Astrocyte of the spinal cord (primary cell): ENCODE measurements at regions not wholly inside any gene's neighbourhood (a gene's known extent, or its start where the extent isn't known, plus 50 kb on each side); places are given as distances from the start of the nearest gene placed in this dataset.

ENCODE experiments used
- DNase-seq: peaks from one replicate; pipeline ENCODE4 v3.0.0; 2011; ENCODE audit warnings: low read depth, low spot score
- H3K4me3 ChIP-seq: 2 replicates; pipeline ENCODE4 v1.5.1; 2011; ENCODE audit warnings: low read depth, mild to moderate bottlenecking, low read length, moderate library complexity
- in situ Hi-C: cut with HindIII; loops from 2 replicates; pipeline ENCODE4 v1.10.0; 2017; ENCODE audit warnings: low sequenced_read_pairs
- TF ChIP-seq, protein P1 (sequence below): IDR thresholded peaks from 2 replicates; pipeline ENCODE4 v1.5.1; 2012; ENCODE audit warnings: low read depth, mild to moderate bottlenecking, low read length, inconsistent platforms

DNA sequence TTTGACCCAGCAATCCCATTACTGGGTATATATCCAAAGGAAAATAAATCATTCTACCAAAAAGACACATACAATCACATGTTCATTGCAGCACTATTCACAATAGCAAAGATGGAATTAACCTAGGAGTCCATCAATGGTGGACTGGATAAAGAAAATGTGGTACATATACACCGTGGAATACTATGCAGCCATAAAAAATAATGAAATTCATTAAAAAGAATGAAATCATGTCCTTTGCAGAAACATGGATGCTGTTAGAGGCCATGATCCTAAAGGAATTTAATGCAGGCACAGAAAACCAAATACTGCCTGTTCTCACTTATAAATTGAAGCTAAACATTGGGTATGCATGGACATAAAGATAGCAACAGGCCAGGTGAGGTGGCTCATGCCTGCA lies 61.9 kb upstream of the BMP6 start:
- in situ Hi-C loops = no loop called here
- no peak for DNase-seq
- no peak overlapping the region for H3K4me3 ChIP-seq
- TF ChIP-seq, protein P1, sequence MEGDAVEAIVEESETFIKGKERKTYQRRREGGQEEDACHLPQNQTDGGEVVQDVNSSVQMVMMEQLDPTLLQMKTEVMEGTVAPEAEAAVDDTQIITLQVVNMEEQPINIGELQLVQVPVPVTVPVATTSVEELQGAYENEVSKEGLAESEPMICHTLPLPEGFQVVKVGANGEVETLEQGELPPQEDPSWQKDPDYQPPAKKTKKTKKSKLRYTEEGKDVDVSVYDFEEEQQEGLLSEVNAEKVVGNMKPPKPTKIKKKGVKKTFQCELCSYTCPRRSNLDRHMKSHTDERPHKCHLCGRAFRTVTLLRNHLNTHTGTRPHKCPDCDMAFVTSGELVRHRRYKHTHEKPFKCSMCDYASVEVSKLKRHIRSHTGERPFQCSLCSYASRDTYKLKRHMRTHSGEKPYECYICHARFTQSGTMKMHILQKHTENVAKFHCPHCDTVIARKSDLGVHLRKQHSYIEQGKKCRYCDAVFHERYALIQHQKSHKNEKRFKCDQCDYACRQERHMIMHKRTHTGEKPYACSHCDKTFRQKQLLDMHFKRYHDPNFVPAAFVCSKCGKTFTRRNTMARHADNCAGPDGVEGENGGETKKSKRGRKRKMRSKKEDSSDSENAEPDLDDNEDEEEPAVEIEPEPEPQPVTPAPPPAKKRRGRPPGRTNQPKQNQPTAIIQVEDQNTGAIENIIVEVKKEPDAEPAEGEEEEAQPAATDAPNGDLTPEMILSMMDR = no peak

GRCh38 chr6:7668936-7669335 lies 57.0 kb upstream of the BMP6 start:
- TF ChIP-seq, protein P1 = no peak
- in situ Hi-C loops = no loop called here
- H3K4me3 ChIP-seq = no peak overlapping the region
- DNase-seq = no peak

DNA sequence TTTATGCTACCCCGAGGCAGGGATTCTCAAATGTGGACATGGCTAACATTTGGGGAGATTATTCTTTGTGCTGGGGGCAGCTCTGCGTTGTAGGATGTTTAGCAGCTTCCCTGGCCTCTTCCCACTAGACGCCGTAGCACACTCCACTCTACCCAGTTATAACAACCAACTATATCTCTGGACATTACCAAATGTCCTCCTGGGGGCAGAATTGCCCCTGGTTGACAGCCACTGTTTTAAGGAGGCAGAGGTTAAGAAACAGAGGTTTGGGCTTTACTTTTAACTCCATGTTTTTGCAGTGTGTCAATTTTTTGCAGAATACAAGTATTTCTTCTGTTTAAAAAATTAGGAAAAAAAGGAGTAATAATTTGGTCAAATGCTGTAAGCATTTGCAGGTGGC lies 56.2 kb upstream of the BMP6 start:
- in situ Hi-C loops = no loop called here
- no peak overlapping the region for H3K4me3 ChIP-seq
- TF ChIP-seq, protein P1 = no peak
- no peak for DNase-seq

GRCh38 chr6:7671076-7671475 lies 54.8 kb upstream of the BMP6 start:
- in situ Hi-C loops = no loop called here
- TF ChIP-seq, protein P1 = no peak
- DNase-seq = peak; percentile 20
- no peak overlapping the region for H3K4me3 ChIP-seq

GRCh38 chr6:7671581-7671980 lies 54.3 kb upstream of the BMP6 start:
- no peak overlapping the region for H3K4me3 ChIP-seq
- TF ChIP-seq, protein P1 = no peak
- in situ Hi-C loops = no loop called here
- DNase-seq = peak; percentile 18

- no peak for DNase-seq
- TF ChIP-seq, protein P1 = no peak
- H3K4me3 ChIP-seq = no peak overlapping the region
- in situ Hi-C loops = no loop called here
These were observed 53.5 kb upstream of the BMP6 start for GRCh38 chr6:7672066-7673062.
